H4 (cell line): ENCODE measurements at regions not wholly inside any gene's neighbourhood (a gene's known extent, or its start where the extent isn't known, plus 50 kb on each side); places are given as distances from the start of the nearest gene placed in this dataset.

Source experiments
- DNase-seq: peaks from one replicate; pipeline ENCODE4 v3.0.0-alpha.2; 2015; ENCODE audit warnings: low spot score

GRCh38 chr2:134075204-134075603 lies 178.7 kb upstream of the MGAT5 start:
- no peak for DNase-seq

GRCh38 chr2:134078354-134078753 lies 175.5 kb upstream of the MGAT5 start:
- no peak for DNase-seq

- no peak for DNase-seq
Observed at GRCh38 chr2:134079373-134079772, 174.5 kb upstream of the MGAT5 start.

DNA sequence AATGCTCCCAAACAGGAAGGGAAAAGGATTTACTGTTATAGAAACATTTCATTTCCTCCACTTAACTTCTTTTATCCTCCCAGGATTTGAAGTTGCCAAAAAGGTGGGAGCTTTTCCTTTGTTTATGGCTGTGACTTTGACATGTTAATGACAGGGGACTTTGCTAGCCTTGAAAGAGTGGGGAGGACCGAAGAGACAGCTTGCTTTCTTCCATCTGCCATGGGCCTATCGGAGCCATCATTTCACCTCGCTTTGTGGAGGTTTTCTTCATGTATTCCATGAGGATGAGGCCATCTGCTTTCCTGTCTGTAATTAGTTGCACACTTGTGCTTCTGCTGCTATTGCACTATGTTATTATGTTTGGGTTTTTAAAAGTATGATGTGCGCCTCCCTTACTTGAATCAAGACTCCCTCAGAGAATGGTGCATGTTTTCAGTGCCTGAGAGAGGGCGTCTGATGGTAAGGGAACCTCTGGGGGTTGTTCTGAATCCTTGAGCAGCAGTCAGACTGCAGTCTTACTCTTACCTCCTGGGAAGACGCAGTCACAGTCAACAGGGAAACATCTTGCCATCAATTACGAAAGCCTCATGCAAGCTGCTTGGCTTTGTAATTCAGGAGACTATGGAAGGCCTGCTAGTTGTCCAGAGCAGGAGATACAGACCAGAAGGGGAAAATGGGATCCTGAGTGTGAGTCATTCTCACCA lies 173.3 kb upstream of the MGAT5 start:
- no peak for DNase-seq

DNA sequence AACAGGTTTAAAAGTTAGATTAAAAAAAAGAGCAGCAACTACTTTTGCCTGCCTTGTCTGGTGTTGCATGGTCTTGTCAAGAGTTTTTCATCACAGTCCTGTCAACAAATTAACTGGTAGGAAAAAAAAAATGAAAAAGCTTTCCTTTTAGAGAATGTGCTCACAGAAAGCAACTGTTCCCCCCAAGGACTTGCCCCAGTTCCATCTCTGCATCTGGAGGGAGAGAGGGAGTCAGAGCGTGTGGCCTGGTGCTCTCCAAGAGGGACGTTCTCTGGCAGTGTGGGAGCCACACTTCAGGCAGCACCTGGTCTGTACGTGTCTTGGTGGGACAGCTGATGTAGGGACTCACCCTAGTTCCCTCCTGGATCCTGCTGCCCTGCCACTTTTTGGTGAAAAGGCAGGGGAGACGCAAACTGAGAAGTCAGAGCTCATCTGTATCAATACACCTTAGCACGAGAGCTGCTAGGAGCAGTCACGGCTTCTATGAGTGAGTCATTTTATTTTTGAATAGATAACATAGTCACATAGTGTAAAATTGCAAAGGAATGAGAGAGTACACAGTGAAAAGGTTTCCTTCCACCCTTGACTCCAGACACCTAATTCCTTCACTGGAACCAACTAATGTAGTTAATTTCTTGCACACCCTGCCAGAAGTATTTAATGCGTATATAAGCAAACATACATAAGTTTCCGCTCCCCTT lies 172.5 kb upstream of the MGAT5 start:
- DNase-seq, result no peak

- peak; percentile 25 for DNase-seq
Observed at GRCh38 chr2:134083548-134083947, 170.3 kb upstream of the MGAT5 start.

- DNase-seq, result no peak
Observed at GRCh38 chr2:134086594-134087219, 167.2 kb upstream of the MGAT5 start.

DNA sequence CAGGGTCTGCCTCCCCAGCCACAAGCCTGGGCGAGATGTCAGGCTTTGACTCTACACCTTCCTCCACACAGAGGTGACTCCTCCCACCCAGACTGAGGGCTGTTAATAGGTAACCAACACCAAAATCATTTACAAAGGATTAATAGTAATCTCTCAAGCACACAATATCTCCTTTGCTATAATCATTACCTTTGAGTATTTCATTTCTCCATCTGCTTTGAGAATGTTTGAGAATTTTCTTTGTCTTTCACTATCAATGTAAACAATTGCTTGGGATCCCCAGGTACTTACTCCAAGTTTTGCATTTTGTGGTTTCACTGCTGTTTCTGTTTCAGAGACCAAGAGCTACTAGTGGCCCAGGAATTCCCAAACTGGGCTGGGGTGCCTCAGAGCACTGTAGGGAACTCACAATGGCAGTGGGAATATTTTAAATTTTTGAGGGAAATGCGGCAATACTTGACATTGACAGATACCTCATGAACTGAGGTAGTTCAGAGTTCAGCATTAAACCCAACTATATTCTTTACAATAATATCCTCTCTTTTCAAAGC lies 166.4 kb upstream of the MGAT5 start:
- DNase-seq, result no peak

- DNase-seq, result no peak
Observed at GRCh38 chr2:134089454-134089853, 164.4 kb upstream of the MGAT5 start.

DNA sequence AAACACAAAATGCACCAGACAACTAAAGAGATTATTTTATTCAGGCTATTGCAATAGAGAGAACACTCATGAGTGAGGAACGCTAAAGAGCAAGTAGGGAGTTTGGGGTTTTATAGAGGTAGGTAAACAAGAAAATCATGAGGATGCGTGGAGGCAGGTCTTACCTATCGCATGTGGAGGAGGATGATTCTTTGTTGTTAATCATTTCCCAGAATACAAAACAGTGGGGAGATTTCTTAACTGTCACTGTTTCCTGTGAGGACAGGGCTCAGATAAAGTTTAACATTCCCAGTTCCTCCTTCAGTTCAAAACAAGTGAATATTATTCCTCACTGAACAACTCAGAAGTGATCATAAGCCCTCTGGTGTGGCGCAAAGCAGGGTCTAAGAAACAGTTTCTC lies 156.1 kb upstream of the MGAT5 start:
- DNase-seq, result no peak

DNA sequence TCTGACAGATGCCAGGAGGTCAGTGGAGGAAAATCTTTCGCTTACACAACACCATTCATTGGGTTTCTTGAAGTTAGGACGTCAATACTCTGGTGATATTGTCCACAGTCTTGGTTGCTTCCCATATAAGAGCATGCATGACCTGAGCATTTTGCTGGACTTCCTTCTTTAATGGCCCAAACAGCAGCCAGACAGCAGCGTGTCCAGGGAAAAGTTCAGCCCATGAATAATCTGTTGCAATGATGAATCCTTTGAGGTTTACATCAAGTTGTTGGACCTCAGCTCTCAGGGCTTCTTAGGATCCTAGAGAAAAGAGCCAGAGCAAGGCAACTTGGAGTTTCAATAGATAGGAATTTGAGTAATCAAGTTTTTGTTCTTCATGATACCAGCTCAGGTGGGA lies 155.6 kb upstream of the MGAT5 start:
- no peak for DNase-seq

DNA sequence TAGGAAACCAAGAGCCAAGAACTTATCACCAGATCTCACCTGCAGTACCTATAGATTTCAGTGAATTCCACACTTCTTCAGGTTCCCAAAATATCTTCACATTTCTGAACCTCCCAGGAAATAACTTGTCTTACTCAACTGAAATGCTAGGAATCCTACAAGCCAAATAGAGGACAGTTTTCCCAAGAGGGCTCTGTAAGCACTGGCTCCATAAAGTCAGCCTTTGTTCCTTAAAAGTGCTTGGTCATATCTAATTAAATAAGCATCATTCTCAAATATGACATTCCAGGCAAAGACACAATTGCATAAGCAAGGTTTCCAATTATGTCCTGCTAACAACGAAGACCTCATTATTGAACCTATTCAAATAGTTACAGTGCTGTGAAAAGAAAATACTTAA lies 154.6 kb upstream of the MGAT5 start:
- DNase-seq, result no peak

GRCh38 chr2:134103196-134103595 lies 150.7 kb upstream of the MGAT5 start:
- no peak for DNase-seq

- no peak for DNase-seq
Observed at GRCh38 chr2:134104754-134105153, 149.1 kb upstream of the MGAT5 start.

DNA sequence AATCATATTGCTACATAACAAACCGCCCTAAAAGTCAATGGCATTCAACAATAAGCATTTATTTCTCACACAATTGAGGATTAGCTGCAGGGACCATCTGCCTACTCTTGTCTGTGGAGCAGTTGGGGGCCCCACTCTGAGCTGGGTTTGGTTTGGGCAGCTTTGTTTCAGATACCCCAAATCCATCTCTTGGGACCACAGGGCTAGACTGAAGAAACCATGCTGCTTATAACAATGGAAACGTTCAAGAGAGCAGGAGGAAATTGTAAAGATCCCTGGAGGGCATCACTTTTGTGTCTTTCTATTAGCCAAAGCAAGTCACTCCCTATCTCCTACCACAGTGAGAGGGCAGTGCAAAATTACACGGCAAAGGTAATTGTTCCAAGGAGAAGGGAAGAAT lies 146.5 kb upstream of the MGAT5 start:
- DNase-seq, result no peak

- DNase-seq, result no peak
Observed at GRCh38 chr2:134108113-134108512, 145.8 kb upstream of the MGAT5 start.

- no peak for DNase-seq
Observed at GRCh38 chr2:134109246-134109645, 144.6 kb upstream of the MGAT5 start.

DNA sequence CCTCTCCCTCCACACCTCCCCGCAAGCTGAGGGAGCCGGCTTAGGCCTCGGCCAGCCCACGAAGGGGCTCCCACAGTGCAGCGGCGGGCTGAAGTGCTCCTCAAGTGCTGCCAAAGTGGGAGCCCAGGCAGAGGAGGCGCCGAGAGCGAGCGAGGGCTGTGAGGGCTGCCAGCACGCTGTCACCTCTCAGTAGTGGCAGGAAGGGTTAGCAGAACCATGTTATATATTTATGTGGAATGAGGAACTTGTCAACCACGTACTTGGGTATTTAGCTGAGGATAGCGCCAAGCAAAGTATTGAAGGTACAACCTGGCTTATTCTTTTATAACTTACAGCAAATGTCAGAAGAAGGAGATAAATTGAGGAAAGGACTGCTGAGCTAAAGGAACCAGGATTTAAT lies 144.1 kb upstream of the MGAT5 start:
- DNase-seq, result no peak

- no peak for DNase-seq
Observed at GRCh38 chr2:134110532-134110931, 143.3 kb upstream of the MGAT5 start.

DNA sequence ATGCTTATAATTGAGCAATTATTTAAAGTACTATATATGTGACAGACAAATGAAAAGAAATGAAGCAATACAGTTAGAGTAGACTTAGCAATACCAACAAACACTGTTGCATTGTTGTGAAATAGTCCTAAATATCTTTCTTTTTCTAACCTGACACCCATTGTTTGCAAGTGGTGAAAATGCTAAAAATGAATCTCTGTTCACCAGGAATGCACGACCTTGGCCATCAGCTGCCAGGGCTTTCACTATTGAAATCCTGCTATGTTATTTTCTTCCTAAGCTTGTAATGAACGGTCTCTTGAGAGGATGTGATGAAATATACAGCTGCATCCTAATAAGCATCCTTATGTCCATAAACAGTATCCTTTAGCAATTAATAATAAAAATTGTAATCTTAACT lies 136.2 kb upstream of the MGAT5 start:
- no peak for DNase-seq

DNA sequence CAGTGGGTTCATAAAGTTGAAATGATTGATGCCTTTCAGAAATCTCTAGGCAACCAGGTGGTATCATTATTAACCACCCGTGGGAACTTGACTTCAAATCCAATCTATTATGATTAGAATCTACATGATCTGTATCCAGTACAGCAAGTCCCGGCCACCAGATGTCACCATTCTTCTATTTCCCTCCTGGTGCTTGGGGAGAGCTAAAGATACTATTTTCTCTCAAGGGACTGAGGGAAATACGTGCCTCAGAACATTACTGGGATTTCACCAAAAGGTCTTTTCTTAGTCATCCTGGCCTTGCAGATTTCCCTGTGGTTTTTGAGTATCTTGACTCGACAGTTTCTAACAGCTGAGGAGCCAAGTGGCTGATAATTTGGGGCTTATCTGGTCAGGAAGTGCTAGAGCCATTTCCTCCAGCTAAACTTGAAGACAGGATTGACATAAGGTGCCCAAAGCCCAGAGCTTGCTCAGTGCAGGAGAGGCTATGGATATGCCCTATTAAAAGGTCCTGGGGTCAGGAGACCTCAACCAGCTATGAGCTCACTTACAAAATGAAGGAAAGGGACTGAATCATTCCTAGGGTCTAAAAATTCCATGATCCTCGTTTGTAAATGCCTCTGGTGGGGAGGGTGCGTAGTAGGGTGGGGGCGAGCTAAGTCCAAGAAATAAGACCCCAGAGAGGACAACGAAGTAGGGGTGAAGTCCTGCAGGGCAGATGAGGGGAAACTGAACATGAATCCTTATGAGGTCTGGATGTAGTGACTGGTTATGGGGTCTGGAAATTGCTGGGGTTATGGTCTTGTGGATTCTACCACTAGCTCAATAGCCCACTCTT lies 135.4 kb upstream of the MGAT5 start:
- DNase-seq, result peak; percentile 92

DNA sequence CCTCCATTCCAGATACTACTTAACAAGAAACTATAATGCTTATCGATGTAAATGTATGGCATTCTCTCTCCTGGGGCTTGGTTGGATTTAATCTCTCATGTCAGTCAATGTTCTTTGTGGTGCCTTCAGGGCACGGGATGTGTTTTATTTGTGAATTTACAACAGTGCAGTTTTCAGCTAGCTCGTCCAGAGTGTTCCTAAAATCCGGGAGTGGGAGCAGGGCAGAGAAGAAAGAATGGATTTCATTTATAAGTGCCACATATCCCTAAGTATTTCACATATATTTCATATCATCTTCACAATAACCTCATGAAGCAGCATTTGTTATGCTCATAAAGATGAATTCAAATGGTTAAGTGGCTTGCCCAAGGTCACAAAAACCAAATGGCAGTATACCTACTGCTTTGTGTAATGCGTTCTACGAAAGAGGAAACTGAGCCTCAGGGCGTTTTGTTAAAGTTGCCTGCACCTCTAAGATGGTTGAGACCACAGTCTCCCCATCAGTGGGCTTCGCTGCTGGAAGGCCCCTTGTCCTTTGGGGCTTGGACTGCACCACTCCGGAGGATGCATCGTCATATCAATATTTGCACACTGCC lies 134.7 kb upstream of the MGAT5 start:
- no peak for DNase-seq
